Spleen (tissue), 11 donors: ENCODE measurements at regions not wholly inside any gene's neighbourhood (a gene's known extent, or its start where the extent isn't known, plus 50 kb on each side); places are given as distances from the start of the nearest gene placed in this dataset.
"Not testable (repeated sequence)": the region's sequence is repeated elsewhere in the genome, so short reads cannot be mapped to it uniquely, and the experiment has no call there.

Experiments
- DNase-seq: peaks from one replicate; pipeline ENCODE4 v3.0.0-alpha.2; 2020
- H3K27ac ChIP-seq, 8 donors: fragments of 200-600 bp; sonication (generic) in 7 of 8; 1 replicate in 4 of 8; 2 replicates in 4 of 8; pipeline versions ENCODE4 v1.5.0 to v1.8.0; 2016 to 2021; ENCODE audit warnings: inconsistent platforms in 4 of 8, mild to moderate bottlenecking in 4 of 8, moderate library complexity in 1 of 8
- H3K27me3 ChIP-seq, 7 donors: fragments of 200-600 bp; sonication (generic) in 6 of 7; replicated peaks in 1 of 7; 1 replicate in 4 of 7; 2 replicates in 3 of 7; pipeline versions ENCODE4 v1.5.0 to v1.8.0; 2016 to 2021; ENCODE audit warnings: inconsistent platforms in 3 of 7, mild to moderate bottlenecking in 1 of 7
- H3K36me3 ChIP-seq, 6 donors: fragments of 200-600 bp; sonication (generic) in 5 of 6; 1 replicate in 4 of 6; 2 replicates in 2 of 6; pipeline versions ENCODE4 v1.5.0 to v1.8.0; 2016 to 2021; ENCODE audit warnings: inconsistent platforms in 2 of 6
- H3K4me1 ChIP-seq, 6 donors: fragments of 200-600 bp; sonication (generic) in 5 of 6; 1 replicate in 3 of 6; 2 replicates in 3 of 6; pipeline versions ENCODE4 v1.5.0 to v1.8.0; 2016 to 2021; ENCODE audit warnings: inconsistent platforms in 3 of 6
- H3K4me3 ChIP-seq, 8 donors: fragments of 200-600 bp; sonication (generic) in 7 of 8; 1 replicate in 4 of 8; 2 replicates in 4 of 8; pipeline versions ENCODE4 v1.5.0 to v1.8.0; 2016 to 2021; ENCODE audit warnings: inconsistent platforms in 4 of 8, mild to moderate bottlenecking in 4 of 8, moderate library complexity in 2 of 8
- H3K9me3 ChIP-seq, 8 donors: fragments of 200-600 bp; sonication (generic) in 7 of 8; 1 replicate in 4 of 8; 2 replicates in 4 of 8; pipeline versions ENCODE4 v1.5.0 to v1.8.0; 2016 to 2021; ENCODE audit warnings: inconsistent platforms in 4 of 8
- CTCF ChIP-seq, 11 experiments: fragments of 200-600 bp in 7 of 11; fragments of 450-650 bp in 4 of 11; sonication (generic) in 4 of 11; IDR thresholded peaks in 8 of 11; conservative IDR thresholded peaks in 3 of 11; 1 replicate in 7 of 11; 2 replicates in 4 of 11; pipeline versions ENCODE4 v1.4.0 to v1.8.0; 2016 to 2021; ENCODE audit warnings: antibody characterized with exemption in 11 of 11, inconsistent platforms in 4 of 11, mild to moderate bottlenecking in 1 of 11
- POLR2A ChIP-seq, 3 donors: fragments of 450-650 bp; IDR thresholded peaks; one replicate each; pipeline ENCODE4 v1.5.1; 2017; ENCODE audit warnings: antibody characterized with exemption in 3 of 3, mild to moderate bottlenecking in 1 of 3
- POLR2AphosphoS5 ChIP-seq, 3 donors: sonication (generic); formaldehyde crosslinking; IDR thresholded peaks; one replicate each; pipeline ENCODE4 v1.5.1; 2017; ENCODE audit warnings: antibody characterized with exemption in 3 of 3
- WGBS, 5 donors: extraction: QIAGEN DNeasy Blood & Tissue Kit in 3 of 5; methylation state at CpG; one replicate each; pipeline versions ENCODE4 v1.1.5 to v1.1.7; 2013 to 2018; 5-methylcytosine and 5-hydroxymethylcytosine counted together
- intact Hi-C: fragments of 100-400 bp; cut with DNase I; formaldehyde crosslinking; loops from one replicate; pipeline ENCODE4 v1.15.0; 2023; ENCODE audit warnings: low total_unique reads
- donor health status: healthy with polysubstance abuse.
- donor health status: DM: no; HTN: no; CAD: no; lungs with moderate emphysema.
- donor health status: DM: no; HTN: no; CAD: no.
- donor health status: Bipolar disorder and iron deficiency.
- donor health status: healthy.
- donor health status: DM: no; HTN: no; CAD: no.
- donor health status: DM: yes; HTN: yes; CAD: no.

GRCh38 chr3:76514836-76515235 is 525.1 kb upstream of the ROBO2 start:
- Histone ChIP-seq H3K4me3 (no peak overlapping the region), H3K27me3 (no peaks in the 10 kb centered on the region), H3K4me1 (no peaks in the 10 kb centered on the region), H3K9me3 (peaks cover 0 to under 1% (median 0%) of the 10 kb centered on the region in 8 donors), H3K27ac (no peak overlapping the region), H3K36me3 (no peaks in the 10 kb centered on the region)
- TF ChIP-seq POLR2AphosphoS5 (IDR thresholded peaks at IDR 0.05), result no peak
- no peak for TF ChIP-seq POLR2A (IDR thresholded peaks at IDR 0.05)
- TF ChIP-seq CTCF (IDR thresholded peaks at IDR 0.05 in 8 of 11, conservative IDR thresholded peaks at IDR 0.05 in 3 of 11), result no peak
- intact Hi-C loops, result no loop called here
- no peak for DNase-seq

GRCh38 chr3:76523337-76523736 is 516.6 kb upstream of the ROBO2 start:
- DNase-seq, result no peak
- Histone ChIP-seq H3K36me3 (no peaks in the 10 kb centered on the region), H3K4me3 (no peak overlapping the region), H3K27ac (no peak overlapping the region), H3K4me1 (no peaks in the 10 kb centered on the region), H3K9me3 (no peaks in the 10 kb centered on the region), H3K27me3 (no peaks in the 10 kb centered on the region)
- no peak for TF ChIP-seq POLR2AphosphoS5 (IDR thresholded peaks at IDR 0.05)
- intact Hi-C loops, result no loop called here
- WGBS, 5 donors, result 58 to 85% (median 81%) methylated on average over 1 of the region's 1 CpG

GRCh38 chr3:76525726-76526125 is 514.2 kb upstream of the ROBO2 start:
- H3K36me3 ChIP-seq, result no peaks in the 10 kb centered on the region
- H3K4me3 ChIP-seq, result no peak overlapping the region
- WGBS, 5 donors, result 81 to 91% (median 86%) methylated on average over 2 of the region's 2 CpGs
- intact Hi-C loops, result no loop called here
- H3K9me3 ChIP-seq, result no peaks in the 10 kb centered on the region
- H3K27me3 ChIP-seq, result no peaks in the 10 kb centered on the region
- TF ChIP-seq CTCF (IDR thresholded peaks at IDR 0.05 in 8 of 11, conservative IDR thresholded peaks at IDR 0.05 in 3 of 11) (no peak), POLR2AphosphoS5 (IDR thresholded peaks at IDR 0.05) (no peak), POLR2A (IDR thresholded peaks at IDR 0.05) (no peak)
- DNase-seq, result no peak
- H3K4me1 ChIP-seq, result no peaks in the 10 kb centered on the region
- H3K27ac ChIP-seq, result no peak overlapping the region

- Histone ChIP-seq H3K27me3 (no peaks in the 10 kb centered on the region), H3K27ac (no peak overlapping the region), H3K9me3 (no peaks in the 10 kb centered on the region), H3K4me1 (no peaks in the 10 kb centered on the region), H3K36me3 (no peaks in the 10 kb centered on the region), H3K4me3 (no peak overlapping the region)
- intact Hi-C loops, result no loop called here
- TF ChIP-seq CTCF (IDR thresholded peaks at IDR 0.05 in 8 of 11, conservative IDR thresholded peaks at IDR 0.05 in 3 of 11) (no peak), POLR2A (IDR thresholded peaks at IDR 0.05) (no peak), POLR2AphosphoS5 (IDR thresholded peaks at IDR 0.05) (no peak)
- no peak for DNase-seq
Measured at GRCh38 chr3:76527773-76528172, 512.1 kb upstream of the ROBO2 start.

- Histone ChIP-seq H3K27me3 (no peaks in the 10 kb centered on the region), H3K9me3 (peaks cover 0 to 18% (median 0%) of the 10 kb centered on the region in 8 donors), H3K36me3 (no peaks in the 10 kb centered on the region), H3K4me3 (no peak overlapping the region), H3K4me1 (no peaks in the 10 kb centered on the region), H3K27ac (no peak overlapping the region)
- DNase-seq, result no peak
- intact Hi-C loops, result no loop called here
- no peak for TF ChIP-seq CTCF (IDR thresholded peaks at IDR 0.05 in 8 of 11, conservative IDR thresholded peaks at IDR 0.05 in 3 of 11)
- TF ChIP-seq POLR2AphosphoS5 (IDR thresholded peaks at IDR 0.05), result no peak
- TF ChIP-seq POLR2A (IDR thresholded peaks at IDR 0.05), result no peak
- 36 to 56% (median 50%) methylated on average over 2 of the region's 2 CpGs for WGBS, 5 donors
Measured at GRCh38 chr3:76532158-76532822, 507.6 kb upstream of the ROBO2 start.

GRCh38 chr3:76533710-76534109 is 506.2 kb upstream of the ROBO2 start:
- H3K27ac ChIP-seq, DNase-seq: not testable (repeated sequence)
- 57 to 62% (median 60%) methylated on average over 4 of the region's 4 CpGs for WGBS, 5 donors

GRCh38 chr3:76537857-76538256 is 502.0 kb upstream of the ROBO2 start:
- H3K27ac ChIP-seq, H3K36me3 ChIP-seq, H3K4me1 ChIP-seq, H3K4me3 ChIP-seq, DNase-seq, intact Hi-C loops, H3K27me3 ChIP-seq: not testable (repeated sequence)
- peaks cover 0 to 18% (median 0%) of the 10 kb centered on the region in 8 donors for H3K9me3 ChIP-seq
- 69 to 82% (median 72%) methylated on average over 3 of the region's 3 CpGs for WGBS, 5 donors

More at GRCh38 chr3:76533710-76534109, 506.2 kb upstream of the ROBO2 start:
- intact Hi-C loops, H3K4me3 ChIP-seq, H3K27me3 ChIP-seq, H3K36me3 ChIP-seq, H3K4me1 ChIP-seq: not testable (repeated sequence)
- H3K9me3 ChIP-seq, result peaks cover 0 to 18% (median 0%) of the 10 kb centered on the region in 8 donors
